SIG-M5 treated with dmso at 0.1 percent for 504 hours (cell line): ENCODE measurements at regions not wholly inside any gene's neighbourhood (a gene's known extent, or its start where the extent isn't known, plus 50 kb on each side); places are given as distances from the start of the nearest gene placed in this dataset.

Experiments
- DNase-seq: peaks from one replicate; lab custom pipeline; 2025; ENCODE audit not compliant: unreplicated experiment; lab: John Stamatoyannopoulos, UW

- no peak for DNase-seq
Observed at GRCh38 chr1:209380420-209380819, 203.1 kb upstream of the CAMK1G start.

GRCh38 chr1:209382231-209383100, 201.0 kb upstream of the CAMK1G start:
- DNase-seq = no peak

- no peak for DNase-seq
Observed at GRCh38 chr1:209383422-209383821, 200.1 kb upstream of the CAMK1G start.

DNA sequence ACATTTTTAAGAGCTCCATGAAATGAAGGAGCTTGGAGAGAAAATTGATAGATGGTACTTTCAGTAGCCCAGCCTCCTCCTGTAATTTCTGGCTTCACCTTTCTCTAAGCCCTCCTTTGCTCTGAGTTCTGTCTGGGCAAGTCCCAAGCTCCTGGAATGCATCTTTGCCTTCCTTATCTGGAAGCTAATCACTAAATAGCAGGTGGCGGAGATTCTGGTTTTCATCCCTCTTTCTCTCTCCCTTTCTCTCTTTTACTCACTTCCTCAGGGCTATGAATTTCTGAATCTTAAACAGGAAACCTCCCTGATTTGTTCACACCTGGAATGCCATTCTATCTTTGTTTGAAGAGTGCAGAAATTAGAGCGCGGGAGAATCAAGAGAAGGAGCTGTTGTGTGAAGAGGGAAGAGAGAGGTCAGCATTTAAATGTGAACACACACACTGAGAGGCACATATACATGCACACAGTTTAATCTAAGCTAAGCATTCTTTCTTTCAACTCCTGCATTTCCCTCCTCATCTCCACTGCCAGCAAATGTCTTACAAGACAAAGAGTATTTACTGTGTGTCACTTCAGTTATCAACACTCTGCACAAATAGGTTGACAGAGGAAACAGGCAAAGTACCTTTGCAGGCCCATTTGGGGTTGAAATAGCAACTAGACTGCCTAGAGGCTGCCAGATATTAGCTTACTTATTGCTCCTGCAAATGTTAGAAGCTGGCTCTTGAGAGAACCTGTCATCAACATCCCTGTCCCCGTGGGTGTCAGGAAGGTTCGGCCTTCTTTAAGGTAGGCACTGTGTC, 199.4 kb upstream of the CAMK1G start:
- no peak for DNase-seq

- no peak for DNase-seq
Observed at GRCh38 chr1:209384710-209385550, 198.6 kb upstream of the CAMK1G start.

- DNase-seq = no peak
Observed at GRCh38 chr1:209386156-209386555, 197.4 kb upstream of the CAMK1G start.

DNA sequence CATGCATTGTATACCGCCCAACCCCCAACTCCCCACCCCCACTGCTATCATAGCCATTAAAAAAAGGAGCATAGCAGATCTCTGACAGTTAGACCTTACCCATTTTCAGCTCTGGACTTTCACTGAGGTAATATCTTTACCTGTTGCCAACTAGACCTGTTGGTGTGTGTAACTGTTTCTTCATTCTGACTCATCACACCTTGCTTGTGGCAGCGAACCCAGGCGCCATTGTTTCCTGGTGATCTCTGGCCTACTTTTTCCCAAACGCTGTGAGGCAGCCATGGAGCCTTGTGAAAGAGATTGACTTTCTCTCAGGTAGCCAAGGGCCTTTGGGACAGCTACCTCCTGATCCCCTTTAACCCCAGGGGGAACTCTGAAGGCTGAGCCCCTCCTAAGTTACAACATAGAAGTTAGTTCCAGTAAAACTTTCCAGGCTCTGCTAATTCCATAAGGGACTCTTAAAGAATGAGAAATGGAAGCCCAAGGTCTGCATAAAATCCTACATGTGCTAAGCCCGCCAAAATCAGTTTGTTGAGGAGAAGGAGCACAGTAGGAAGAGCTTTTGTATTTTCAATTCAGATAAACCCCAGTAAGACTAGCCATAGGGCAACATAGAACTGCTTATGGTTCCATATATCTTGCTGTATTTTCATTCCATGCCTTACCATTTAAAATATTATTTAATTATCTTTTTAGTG, 196.1 kb upstream of the CAMK1G start:
- no peak for DNase-seq

DNA sequence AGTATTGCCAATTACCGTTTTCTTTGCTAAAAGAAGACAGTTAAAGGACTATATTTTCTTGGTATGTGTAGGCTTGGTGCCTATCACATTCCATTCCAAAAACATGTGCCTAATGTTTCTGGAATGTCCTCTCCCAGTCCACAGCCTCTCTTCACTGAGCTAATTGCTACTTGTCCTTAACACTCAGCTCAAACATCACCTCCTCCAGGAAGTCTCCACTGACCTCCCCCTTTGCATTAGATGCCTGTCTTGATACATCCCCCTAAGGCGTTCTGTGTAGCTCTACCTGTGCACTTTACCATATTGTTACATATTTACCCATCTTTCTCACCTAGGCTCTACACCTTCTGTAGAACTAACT, 195.6 kb upstream of the CAMK1G start:
- DNase-seq = no peak

DNA sequence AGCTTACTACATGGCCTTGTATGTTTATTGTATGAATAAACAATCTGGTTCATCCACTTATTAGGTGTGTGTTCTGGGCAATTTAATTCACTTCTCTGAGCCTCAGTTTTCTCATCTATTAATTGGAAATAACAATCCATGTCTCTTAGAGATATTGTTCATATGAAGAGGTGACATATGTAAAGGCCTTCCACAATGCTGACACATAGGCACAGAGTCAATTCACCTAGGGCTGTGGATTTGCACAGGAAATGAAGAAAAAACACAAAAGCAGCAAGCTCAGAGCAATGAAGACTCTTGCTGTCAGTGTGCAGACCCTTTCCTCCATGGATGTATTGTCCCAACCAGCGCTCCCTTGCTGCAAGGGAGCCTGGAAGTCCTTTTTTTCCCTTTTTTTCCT, 195.2 kb upstream of the CAMK1G start:
- no peak for DNase-seq

DNA sequence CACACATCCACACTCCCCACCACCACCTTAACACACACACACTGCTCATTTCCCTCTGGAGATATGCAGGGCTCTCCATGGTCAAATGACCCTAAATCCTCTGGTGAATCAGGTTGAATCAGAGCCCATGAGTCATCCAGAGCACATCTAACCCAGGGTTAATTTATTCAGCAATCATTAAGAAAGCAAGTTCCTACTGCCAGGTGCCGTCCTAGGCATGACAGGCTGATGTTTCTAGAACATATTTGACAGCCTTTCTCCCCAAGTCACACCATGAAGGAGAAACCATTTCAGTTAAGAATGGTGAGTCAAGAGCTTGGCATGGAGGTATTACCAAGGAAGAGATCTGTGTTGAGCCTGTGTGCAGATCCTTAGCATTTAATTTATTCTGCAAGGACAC, 194.3 kb upstream of the CAMK1G start:
- no peak for DNase-seq

- DNase-seq = no peak
Observed at GRCh38 chr1:209389975-209390374, 193.5 kb upstream of the CAMK1G start.

GRCh38 chr1:209390764-209391163, 192.8 kb upstream of the CAMK1G start:
- DNase-seq = no peak

DNA sequence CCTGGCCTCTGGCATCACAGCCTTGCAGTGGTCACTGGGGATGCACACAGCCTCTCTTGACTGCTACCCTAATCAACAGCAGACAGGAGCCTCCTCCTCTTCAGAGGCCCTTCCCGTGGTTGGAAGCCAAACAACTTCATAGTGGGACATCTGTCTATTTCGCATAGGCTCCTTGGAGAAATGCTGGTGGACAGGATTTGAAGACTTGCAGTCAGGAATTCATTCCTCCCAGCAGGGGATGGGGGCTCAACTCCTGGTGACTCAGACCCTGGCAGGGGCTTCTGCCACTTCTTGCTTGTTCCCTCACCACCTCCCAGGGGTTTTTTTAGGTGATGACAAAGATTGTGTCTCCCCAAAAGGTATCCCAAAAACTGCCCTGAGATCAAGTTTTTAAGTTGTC, 191.7 kb upstream of the CAMK1G start:
- no peak for DNase-seq

- no peak for DNase-seq
Observed at GRCh38 chr1:209395169-209395568, 188.3 kb upstream of the CAMK1G start.

DNA sequence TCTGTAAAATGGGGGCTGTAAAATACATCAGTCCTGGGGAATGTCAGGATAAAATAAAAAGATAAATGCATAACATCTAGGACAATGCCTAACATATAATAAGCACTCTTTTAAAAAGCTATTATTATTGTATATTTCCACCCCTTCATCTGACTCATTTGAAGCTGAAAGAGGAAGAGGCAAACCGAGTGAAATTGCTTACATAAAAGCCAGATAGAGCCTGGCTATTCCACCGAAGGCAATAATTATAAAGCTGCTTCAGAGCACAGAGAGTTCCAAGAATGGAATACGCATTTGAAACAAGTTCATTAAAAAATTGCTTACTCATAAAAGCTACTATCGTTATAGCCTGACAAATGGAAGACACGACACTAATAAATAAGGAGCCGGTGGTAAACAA, 186.1 kb upstream of the CAMK1G start:
- DNase-seq = no peak

- no peak for DNase-seq
Observed at GRCh38 chr1:209397910-209398309, 185.6 kb upstream of the CAMK1G start.

DNA sequence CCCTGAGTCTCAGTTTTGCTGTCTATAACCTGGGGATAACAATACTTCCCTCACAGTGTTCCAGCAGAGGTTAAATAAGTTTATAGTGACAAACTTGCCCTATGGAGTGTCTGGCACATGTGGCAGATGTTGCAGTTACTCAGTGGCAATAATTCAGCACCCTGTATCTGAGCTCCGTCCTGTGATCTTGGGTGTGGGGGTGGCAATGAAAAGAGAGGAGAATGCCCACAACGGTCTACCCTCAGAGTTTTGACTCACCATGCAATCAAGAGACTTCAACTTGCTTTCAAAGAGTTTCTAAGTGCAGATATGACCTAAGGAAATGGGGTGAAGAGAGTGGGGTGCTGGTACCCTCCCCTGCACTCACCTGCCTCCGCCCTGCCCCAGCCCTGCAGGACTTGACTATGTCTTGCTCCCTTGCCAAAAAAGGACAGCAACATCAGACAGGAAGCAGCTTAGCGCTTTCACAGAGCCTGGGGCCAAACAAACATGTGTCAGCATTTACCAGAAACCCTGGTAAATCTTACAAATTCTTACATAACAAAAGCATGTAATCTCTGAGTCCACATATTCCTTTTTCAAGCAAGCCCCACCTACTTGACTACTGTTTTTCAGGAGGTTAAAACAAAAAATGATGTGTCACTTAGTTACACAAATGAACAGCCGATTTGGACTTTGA, 185.1 kb upstream of the CAMK1G start:
- DNase-seq = peak; percentile 40

DNA sequence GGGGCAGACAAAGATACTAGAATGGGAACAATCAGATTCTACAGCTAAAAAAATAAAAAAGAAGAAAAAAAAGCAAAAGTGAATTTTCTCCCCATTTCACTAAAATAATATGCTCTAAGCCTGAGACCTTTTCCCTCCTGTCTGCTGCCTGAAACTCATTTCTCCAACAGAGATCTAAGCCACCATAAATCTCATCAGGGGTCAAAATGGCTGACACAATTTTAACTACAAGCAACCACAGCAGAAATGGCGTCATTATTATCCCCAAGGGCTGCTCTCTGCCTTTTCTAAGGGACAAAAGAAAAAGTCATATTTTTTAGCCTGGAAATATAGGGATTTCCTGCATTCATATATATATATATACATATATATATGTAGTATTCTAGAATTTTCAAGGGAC, 183.7 kb upstream of the CAMK1G start:
- DNase-seq = no peak

GRCh38 chr1:209400351-209401220, 182.9 kb upstream of the CAMK1G start:
- no peak for DNase-seq
